MM.1S (cell line): ENCODE measurements at regions not wholly inside any gene's neighbourhood (a gene's known extent, or its start where the extent isn't known, plus 50 kb on each side); places are given as distances from the start of the nearest gene placed in this dataset.

Experiments used
- DNase-seq: peaks from one replicate; pipeline ENCODE4 v3.0.0-alpha.2; 2015
- H2AFZ ChIP-seq: fragments of 300-600 bp; sonication (generic); 2 replicates; pipeline ENCODE4 v1.6.0; 2016; ENCODE audit warnings: antibody characterized with exemption, low read length
- H3F3A ChIP-seq: fragments of 300-600 bp; sonication (generic); 2 replicates; pipeline ENCODE4 v1.6.1; 2016; ENCODE audit warnings: mild to moderate bottlenecking, antibody characterized with exemption, low read length, moderate library complexity, mixed read lengths; ENCODE audit not compliant: insufficient read depth
- H3K27ac ChIP-seq: fragments of 300-600 bp; sonication (generic); 2 replicates; pipeline ENCODE4 v1.5.1; 2016; ENCODE audit warnings: mild to moderate bottlenecking, low read length
- H3K27me3 ChIP-seq: fragments of 300-600 bp; sonication (generic); replicated peaks from 2 replicates; pipeline ENCODE4 v1.6.0; 2016; ENCODE audit warnings: low read length; ENCODE audit not compliant: insufficient read depth
- H3K36me3 ChIP-seq: fragments of 300-600 bp; sonication (generic); replicated peaks from 2 replicates; pipeline ENCODE4 v1.6.1; 2016; ENCODE audit warnings: mild to moderate bottlenecking, low read length, mixed read lengths; ENCODE audit not compliant: insufficient read depth
- H3K4me1 ChIP-seq: fragments of 300-600 bp; sonication (generic); 2 replicates; pipeline ENCODE4 v1.6.1; 2016; ENCODE audit warnings: low read length, mixed read lengths
- H3K4me2 ChIP-seq: fragments of 300-600 bp; sonication (generic); 2 replicates; pipeline ENCODE4 v1.6.0; 2016; ENCODE audit warnings: low read depth, low read length
- H3K4me3 ChIP-seq: fragments of 300-600 bp; sonication (generic); 2 replicates; pipeline ENCODE4 v1.5.1; 2016; ENCODE audit warnings: low read length, mixed read lengths
- H3K79me2 ChIP-seq: fragments of 300-600 bp; sonication (generic); 2 replicates; pipeline ENCODE4 v1.6.1; 2016; ENCODE audit warnings: mixed run types, low read length, mixed read lengths
- H3K9ac ChIP-seq: fragments of 300-600 bp; sonication (generic); 2 replicates; pipeline ENCODE4 v1.6.1; 2016; ENCODE audit warnings: low read length, mixed read lengths
- H3K9me2 ChIP-seq: fragments of 300-600 bp; sonication (generic); replicated peaks from 2 replicates; pipeline ENCODE4 v1.6.1; 2016; ENCODE audit warnings: mild to moderate bottlenecking, low read length, mixed read lengths; ENCODE audit not compliant: insufficient read depth
- H3K9me3 ChIP-seq: fragments of 300-600 bp; sonication (generic); replicated peaks from 2 replicates; pipeline ENCODE4 v1.6.1; 2016; ENCODE audit warnings: mild to moderate bottlenecking, low read length, mixed read lengths; ENCODE audit not compliant: insufficient read depth
- H4K20me1 ChIP-seq: fragments of 300-600 bp; sonication (generic); 2 replicates; pipeline ENCODE4 v1.6.1; 2016; ENCODE audit warnings: mild to moderate bottlenecking, low read length, moderate library complexity, mixed read lengths; ENCODE audit not compliant: insufficient read depth
- EZH2 ChIP-seq: fragments of 300-600 bp; sonication (generic); optimal IDR thresholded peaks from 2 replicates; pipeline ENCODE3; 2017; ENCODE audit warnings: low read depth, mild to moderate bottlenecking, antibody characterized with exemption, low read length, mixed read lengths
- EZH2phosphoT487 ChIP-seq: fragments of 300-600 bp; sonication (generic); IDR thresholded peaks from 2 replicates; pipeline ENCODE4 v1.6.1; 2018; ENCODE audit warnings: antibody characterized with exemption, low read length
- TF ChIP-seq, protein P1 (sequence below): fragments of 300-600 bp; sonication (generic); IDR thresholded peaks from 2 replicates; pipeline ENCODE4 v1.5.1; 2016; ENCODE audit warnings: antibody characterized with exemption, low read length, mixed read lengths

GRCh38 chr16:72285728-72286127 lies 113.8 kb upstream of the PMFBP1 start:
- Histone ChIP-seq H3K27ac (no peak overlapping the region), H2AFZ (no peak overlapping the region), H3K4me2 (no peak overlapping the region), H3K27me3 (no peaks in the 10 kb centered on the region), H3K36me3 (no peaks in the 10 kb centered on the region), H3K9me2 (no peaks in the 10 kb centered on the region), H3K79me2 (no peaks in the 10 kb centered on the region), H3K4me1 (no peaks in the 10 kb centered on the region), H3K4me3 (no peak overlapping the region), H3K9ac (no peak overlapping the region), H3K9me3 (no peaks in the 10 kb centered on the region), H3F3A (no peaks in the 10 kb centered on the region), H4K20me1 (no peaks in the 10 kb centered on the region)
- no peak for DNase-seq
- no peak for TF ChIP-seq EZH2

DNA sequence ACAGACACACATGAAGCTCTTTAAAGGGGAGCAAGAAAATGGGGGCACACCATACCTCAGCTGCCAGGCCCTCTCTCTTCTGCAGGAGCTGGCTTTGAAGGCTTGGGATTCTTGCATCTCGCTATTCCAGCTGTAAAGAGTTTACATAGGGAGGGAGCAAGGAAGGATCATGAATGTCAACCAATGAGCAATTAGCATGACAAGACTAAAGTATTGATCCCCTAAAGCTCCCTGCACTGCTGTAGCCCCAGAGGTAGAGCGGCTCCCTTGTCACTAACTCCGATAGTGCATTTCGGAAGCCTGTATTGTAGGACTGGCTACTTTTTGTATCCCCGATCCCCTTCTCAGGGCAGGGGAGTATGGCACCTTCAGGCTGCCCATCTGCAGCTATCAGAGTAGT lies 113.4 kb upstream of the PMFBP1 start:
- Histone ChIP-seq H3K27ac (no peak overlapping the region), H3K36me3 (no peaks in the 10 kb centered on the region), H3K27me3 (no peaks in the 10 kb centered on the region), H4K20me1 (no peaks in the 10 kb centered on the region), H3F3A (no peaks in the 10 kb centered on the region), H3K9me3 (no peaks in the 10 kb centered on the region), H3K9ac (no peak overlapping the region), H3K4me1 (no peaks in the 10 kb centered on the region), H2AFZ (no peak overlapping the region), H3K4me2 (no peak overlapping the region), H3K4me3 (no peak overlapping the region), H3K79me2 (no peaks in the 10 kb centered on the region), H3K9me2 (no peaks in the 10 kb centered on the region)
- DNase-seq: no peak
- TF ChIP-seq EZH2 (no peak), EZH2phosphoT487 (no peak)
- TF ChIP-seq, protein P1, sequence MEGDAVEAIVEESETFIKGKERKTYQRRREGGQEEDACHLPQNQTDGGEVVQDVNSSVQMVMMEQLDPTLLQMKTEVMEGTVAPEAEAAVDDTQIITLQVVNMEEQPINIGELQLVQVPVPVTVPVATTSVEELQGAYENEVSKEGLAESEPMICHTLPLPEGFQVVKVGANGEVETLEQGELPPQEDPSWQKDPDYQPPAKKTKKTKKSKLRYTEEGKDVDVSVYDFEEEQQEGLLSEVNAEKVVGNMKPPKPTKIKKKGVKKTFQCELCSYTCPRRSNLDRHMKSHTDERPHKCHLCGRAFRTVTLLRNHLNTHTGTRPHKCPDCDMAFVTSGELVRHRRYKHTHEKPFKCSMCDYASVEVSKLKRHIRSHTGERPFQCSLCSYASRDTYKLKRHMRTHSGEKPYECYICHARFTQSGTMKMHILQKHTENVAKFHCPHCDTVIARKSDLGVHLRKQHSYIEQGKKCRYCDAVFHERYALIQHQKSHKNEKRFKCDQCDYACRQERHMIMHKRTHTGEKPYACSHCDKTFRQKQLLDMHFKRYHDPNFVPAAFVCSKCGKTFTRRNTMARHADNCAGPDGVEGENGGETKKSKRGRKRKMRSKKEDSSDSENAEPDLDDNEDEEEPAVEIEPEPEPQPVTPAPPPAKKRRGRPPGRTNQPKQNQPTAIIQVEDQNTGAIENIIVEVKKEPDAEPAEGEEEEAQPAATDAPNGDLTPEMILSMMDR: no peak

DNA sequence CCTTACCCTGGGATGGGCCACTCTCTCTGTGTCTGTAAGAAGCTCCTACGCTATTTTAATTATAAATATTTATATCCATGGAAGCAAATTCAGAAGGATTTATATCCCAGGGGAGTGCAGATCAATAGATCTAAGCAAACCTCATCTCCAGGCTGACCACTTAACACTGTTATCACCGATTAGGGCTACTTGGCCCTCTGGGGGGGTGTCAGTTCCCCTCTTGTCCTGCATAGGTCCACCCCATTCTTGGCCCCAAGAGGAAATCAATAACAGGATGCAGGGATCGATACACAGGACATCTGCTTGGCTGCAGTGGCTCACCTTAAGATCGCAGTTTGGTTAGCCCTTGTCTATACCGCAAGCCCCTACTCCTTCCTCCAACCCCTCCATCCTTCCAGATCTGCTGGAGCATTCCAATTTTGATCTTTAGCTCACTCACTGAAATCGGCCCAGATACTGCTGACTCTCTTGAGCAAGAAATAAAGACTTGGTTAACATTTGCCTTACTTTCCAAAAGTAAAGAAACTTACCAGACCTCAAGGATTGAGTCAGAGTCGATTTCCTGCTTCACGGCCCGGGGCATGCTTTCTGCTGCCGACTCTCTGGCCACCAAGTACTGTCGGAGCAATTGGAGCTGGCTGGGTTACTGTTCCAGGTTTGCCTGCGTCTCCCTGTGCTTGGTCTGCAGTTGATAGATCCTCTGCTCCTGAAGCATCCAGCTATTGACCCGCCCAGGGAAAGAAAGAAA lies 112.3 kb upstream of the PMFBP1 start:
- Histone ChIP-seq H3K4me3 (no peak overlapping the region), H4K20me1 (no peaks in the 10 kb centered on the region), H3K4me2 (no peak overlapping the region)

More for the DNA sequence above, 112.3 kb upstream of the PMFBP1 start:
- no peak overlapping the region for H3K9ac ChIP-seq
- no peaks in the 10 kb centered on the region for H3F3A ChIP-seq
- no peaks in the 10 kb centered on the region for H3K36me3 ChIP-seq
- TF ChIP-seq EZH2phosphoT487 (no peak), EZH2 (no peak)
- TF ChIP-seq, protein P1: no peak
- no peaks in the 10 kb centered on the region for H3K27me3 ChIP-seq
- H2AFZ ChIP-seq: no peak overlapping the region
- no peaks in the 10 kb centered on the region for H3K4me1 ChIP-seq
- no peak overlapping the region for H3K27ac ChIP-seq
- H3K9me2 ChIP-seq: no peaks in the 10 kb centered on the region
- DNase-seq: no peak
- no peaks in the 10 kb centered on the region for H3K9me3 ChIP-seq
- H3K79me2 ChIP-seq: no peaks in the 10 kb centered on the region
